HG03095 (cell line): ENCODE measurements at regions not wholly inside any gene's neighbourhood (a gene's known extent, or its start where the extent isn't known, plus 50 kb on each side); places are given as distances from the start of the nearest gene placed in this dataset.

Experiments used
- ATAC-seq: cut with Tn5 transposase; IDR thresholded peaks from one replicate; pipeline ENCODE4 v1.9.1; 2021; ENCODE audit warnings: moderate library complexity; ENCODE audit not compliant: unreplicated experiment

DNA sequence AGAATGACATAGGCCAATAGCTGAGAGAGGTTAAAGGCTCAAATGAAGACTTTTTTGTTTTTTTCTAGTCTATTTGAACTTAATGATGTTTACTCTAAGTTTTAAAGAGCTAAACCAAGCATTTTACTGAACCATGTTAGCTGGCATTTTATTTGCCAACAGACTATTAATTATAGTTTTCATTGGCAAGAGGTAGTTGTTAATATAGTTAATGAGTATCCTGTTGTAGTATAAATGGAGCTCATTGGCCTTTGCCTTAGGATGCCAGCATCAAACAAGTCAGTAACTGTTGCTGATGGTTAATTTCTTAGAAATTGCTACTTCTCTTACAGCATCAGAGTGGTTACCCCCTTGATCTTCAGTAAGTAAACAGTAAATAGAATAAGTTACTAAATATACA, 339.0 kb upstream of the B3GALT2 start:
- ATAC-seq = no peak

- ATAC-seq = no peak
Observed at GRCh38 chr1:193524616-193525015, 338.2 kb upstream of the B3GALT2 start.

DNA sequence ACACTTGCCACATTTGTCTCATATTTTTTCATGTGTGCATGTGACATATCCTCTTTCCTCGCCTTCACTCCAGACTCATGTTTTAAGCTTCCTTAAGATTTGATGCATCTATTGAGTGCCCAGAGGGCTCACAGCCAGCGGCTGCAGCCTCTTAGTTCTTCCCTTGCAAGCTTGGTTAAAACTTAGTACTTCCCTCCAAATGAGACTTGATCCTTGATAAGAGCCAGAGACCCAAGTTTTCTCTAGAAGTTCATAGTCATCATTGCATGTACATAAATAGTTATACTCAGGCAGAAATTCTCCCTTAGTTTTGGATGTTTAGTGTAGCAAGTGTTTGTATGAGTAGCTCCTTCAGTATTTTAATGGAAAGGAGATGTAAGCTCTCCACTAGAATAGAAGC, 337.6 kb upstream of the B3GALT2 start:
- no peak for ATAC-seq

DNA sequence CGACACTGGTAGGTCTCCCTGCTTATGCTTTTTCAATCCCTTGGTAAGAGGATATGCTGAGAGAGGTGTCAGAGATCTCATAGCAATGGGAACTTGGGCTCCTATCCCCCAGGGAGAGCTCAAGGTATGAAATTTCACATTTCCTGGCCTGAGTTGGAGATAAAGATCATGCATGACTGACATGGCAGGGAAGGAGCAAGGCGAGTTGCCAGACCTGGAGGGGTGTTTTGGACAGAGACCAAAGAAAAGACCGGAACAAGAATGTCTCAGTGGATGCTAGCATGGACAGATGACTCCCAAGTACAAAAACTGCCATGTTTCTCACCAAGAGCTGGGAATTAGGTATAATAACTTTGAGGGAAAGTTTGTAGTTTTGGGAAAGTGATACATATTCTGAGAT, 334.1 kb upstream of the B3GALT2 start:
- ATAC-seq = no peak

DNA sequence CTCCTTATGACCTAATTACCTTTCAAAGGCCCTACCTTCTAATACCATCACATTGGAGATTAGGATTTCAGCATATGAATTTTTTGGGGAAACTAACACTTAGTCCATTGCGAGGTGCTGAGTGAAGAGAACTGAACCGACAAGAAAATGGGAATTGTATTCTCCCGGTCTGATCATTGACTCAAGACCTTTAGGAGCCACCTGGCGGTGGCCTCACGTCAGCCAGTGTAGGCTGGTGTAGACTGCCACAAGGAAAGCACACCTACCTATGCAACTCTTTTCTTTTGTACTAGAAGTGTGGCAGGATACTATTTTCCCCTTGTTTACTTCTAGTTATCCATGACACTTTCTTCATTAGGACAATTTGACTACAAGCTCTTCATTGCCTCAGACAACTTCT, 333.5 kb upstream of the B3GALT2 start:
- ATAC-seq = no peak

DNA sequence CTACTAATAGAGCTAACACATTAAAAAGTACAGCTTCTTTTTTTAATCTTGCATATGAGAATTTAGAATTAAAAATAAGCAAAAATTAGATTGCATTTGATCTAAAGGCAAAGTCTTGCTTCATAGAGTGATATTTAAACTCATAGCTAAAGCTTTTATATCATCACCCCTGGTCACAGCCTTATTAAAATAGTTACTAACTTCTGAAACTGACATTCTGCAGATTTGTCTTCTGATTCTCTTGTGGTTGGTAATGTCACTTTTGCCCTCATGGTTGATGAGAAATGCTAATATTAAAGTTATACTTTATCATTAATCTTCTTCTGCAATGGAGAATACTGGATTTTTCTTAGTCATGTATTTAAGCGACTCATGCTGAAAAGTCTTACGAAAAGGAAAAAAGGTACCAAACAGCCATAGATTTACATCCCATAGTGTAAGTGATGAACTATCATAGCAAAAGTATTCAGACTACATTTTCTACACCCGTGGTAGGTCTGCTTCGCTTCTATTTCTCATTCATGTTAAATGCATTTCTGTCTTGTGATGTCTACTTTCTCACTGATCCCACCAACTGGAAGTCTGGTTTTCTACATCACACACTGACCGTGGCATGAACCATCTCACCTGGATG, 330.5 kb upstream of the B3GALT2 start:
- ATAC-seq = no peak

- ATAC-seq = no peak
Observed at GRCh38 chr1:193514397-193514796, 328.0 kb upstream of the B3GALT2 start.

- no peak for ATAC-seq
Observed at GRCh38 chr1:193513032-193513431, 326.6 kb upstream of the B3GALT2 start.

DNA sequence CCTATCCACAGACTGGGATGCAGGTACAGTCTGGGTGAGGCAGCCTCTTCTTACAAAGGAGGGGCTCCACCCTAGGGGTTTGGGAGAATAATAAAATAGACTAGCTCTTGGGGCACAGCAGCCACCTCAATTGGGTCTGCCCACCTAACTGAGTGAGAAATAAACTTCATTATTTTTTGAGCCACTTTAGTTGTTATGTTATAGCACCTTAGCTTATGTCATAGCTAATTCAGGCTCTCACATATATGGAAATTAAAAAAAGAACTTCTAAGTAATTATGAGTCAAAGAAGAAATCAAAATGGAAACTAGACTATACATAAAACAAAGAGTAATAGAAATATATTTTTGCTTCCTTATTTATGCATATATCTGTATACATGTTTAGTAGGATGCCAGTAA, 318.5 kb upstream of the B3GALT2 start:
- no peak for ATAC-seq

DNA sequence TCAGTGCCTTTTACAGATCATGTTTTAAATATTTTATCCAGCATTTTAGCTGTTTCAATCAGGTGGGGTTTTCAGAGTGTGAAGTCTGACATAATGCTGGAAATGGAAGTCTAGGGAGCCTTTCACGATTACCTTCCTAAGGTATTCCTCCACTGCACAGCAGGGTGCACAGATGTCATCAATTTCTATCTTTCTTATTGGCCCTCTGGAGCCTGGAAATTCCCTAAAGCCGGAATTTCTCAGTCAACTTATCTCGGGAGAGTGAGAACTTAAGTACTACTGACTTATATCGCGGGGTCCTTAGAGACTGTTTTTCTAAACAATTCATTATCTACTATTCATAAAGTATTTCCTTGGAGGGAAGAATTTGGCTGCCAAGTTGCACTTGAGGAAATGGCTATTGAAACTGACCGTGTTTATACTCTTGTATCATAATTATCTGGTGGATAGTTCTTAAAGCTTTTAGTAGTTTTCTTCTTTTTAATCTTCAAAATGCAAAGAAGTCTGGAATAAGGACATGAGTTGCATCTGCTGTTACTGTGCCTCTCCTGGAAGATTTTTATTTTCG, 311.8 kb upstream of the B3GALT2 start:
- no peak for ATAC-seq

GRCh38 chr1:193494368-193494767, 308.0 kb upstream of the B3GALT2 start:
- no peak for ATAC-seq

DNA sequence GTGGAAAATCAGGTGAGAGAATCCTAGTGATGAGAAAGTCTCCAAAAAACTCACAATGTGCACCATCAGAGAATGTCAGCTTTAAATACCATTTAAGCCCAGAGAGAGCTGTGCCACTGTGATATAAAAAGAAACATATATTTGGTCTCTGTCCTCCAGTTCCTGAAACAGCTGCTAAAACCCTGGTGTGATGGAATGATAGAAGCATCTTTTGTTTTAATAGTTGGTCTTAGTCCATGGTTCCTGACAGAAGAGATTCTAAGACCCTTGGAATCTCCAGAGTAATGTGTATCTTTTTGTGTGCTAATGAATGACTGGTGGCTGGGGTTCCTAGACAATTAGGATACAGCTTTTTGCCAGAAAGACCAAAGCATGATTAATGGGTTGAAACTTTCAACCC, 302.8 kb upstream of the B3GALT2 start:
- ATAC-seq = no peak

DNA sequence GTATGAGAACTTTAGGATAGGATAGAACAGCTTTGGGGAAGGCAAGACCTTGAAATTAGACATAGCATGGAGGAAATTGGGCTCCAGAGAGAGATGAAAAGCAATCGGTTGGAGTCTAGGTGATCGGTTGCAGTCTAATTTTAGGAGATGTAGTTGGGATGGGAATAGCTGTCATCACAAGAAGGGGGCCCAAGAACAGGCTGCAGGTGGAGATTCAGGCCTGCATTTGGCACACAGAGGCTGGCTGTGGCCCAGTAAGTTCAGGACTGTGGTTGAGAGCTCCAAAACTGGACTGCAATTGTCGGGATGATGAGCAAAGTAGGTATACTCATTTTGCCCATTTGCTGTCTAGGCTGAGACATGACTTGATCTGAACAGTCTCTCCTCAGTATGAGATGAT, 301.3 kb upstream of the B3GALT2 start:
- no peak for ATAC-seq

DNA sequence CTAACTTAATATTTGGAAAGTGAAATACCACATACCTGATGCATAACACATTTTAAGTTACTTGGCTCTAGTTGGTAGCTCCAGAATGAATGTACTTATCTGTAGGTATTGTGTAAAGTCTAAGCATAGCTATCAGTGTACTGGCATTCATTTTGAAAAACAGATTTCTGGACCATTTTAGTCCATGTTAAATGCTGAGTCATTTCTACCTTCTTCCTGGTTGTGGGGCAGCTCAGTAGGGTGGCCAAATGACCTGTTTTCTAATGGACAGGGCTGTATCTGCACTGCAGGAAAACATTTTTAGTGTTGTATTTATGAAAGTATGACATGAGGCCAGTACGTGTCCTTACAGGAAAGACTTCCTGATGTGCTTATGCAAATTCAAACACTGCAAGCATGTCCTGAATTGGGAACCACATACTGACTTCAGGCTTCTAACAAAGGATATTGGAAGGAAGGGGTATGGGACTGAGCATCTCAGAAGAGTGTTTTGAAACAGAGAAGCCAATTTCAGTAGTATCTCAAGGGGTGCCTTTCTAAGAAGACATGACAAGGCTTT, 300.3 kb upstream of the B3GALT2 start:
- no peak for ATAC-seq

- no peak for ATAC-seq
Observed at GRCh38 chr1:193480755-193481154, 294.3 kb upstream of the B3GALT2 start.

DNA sequence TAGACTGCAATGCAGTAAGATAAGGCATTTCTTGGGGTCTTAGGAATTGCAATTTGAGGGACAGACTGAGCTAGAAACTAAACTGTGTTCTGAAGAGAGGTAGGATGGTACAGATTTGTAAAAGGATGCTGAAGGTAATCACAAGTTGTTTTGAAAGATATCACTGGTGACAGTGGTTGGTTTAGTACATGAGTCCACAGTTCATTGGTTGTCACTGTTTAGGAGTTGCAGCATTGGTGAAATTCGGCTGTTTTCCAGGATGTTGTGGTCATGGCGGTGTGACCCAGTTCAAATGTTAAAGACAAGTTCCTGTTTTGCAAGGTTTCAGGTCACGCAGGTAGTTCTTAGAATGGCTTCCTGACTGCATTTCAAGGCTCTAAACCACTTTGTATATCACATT, 292.8 kb upstream of the B3GALT2 start:
- peak; percentile 93 for ATAC-seq

GRCh38 chr1:193476748-193477147, 290.3 kb upstream of the B3GALT2 start:
- ATAC-seq = no peak

GRCh38 chr1:193473932-193474331, 287.5 kb upstream of the B3GALT2 start:
- no peak for ATAC-seq

DNA sequence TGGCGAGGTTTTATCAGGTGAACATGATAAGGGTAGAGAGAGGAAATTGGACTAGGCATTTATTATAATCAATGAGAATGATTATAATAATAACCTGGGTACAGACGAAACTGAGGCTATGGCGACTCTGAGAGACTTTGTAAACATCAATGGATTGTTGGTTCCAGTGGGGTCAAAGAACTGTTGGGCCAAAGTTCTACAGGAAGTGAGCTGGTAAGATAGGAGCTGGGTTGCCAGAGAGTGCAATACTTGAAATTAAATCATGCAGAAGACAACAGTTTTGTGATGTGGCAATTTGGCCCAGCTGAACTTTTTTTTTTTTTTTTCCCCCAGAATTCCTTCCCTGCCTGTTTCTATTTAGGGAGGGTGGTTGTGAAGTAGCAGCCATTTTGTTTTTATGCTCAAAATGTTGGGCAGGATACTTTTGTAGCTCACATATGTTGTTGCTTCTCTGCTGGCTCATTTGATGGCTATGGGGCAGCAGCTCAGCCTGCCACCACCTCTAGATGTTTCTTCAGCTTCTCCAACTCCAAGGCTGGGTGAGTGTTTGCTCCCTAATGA, 286.5 kb upstream of the B3GALT2 start:
- ATAC-seq = no peak

- ATAC-seq = no peak
Observed at GRCh38 chr1:193472430-193472829, 286.0 kb upstream of the B3GALT2 start.

DNA sequence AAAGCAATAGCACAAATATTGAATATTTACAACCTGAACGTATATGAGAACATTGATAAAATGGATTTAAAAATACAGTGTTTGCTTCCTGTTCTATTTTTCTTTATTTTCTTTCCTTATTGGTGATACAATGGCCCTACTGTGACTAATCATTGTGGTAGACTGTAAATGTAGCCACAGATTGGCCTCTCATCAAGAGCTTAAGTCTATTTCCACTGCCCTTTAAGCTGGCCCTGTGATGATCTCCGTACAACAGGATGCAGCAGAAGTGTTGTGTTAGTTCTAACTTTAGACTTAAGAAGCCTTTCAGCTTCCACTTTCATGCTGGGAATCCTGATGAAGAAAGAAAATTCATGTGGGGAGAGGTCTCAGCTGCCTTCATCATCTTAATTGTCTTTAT, 285.6 kb upstream of the B3GALT2 start:
- ATAC-seq = no peak

DNA sequence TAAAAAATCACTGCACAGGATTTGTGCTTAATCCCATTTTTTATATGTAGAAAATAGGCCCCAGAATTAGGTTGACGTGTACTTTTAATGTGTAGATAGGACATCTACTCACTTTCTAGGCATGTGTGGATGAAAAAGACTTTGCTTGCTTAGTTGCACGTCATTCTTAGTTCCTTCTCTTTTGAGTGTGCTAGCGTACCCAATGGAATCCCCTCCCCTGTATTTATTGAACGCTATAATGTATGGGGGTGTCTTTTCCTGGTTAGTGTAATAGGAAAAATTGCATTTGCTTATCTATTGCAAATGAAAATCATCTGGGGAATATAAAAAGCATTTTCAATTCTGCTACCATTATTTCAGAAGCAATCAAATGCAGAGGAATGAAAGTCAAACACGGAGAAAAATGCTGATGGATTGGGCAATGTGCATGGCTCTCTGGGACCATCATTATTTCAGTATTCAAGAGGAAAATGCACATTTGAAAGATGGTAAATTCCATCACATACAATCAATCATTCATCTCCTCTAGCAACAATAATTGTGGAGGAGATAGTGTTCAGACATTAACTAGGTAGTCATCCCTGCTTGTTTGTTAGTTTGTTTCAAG, 277.0 kb upstream of the B3GALT2 start:
- no peak for ATAC-seq
